ENCODE measurements at regions not wholly inside any gene's neighbourhood (a gene's known extent, or its start where the extent isn't known, plus 50 kb on each side); places are given as distances from the start of the nearest gene placed in this dataset.

DNA sequence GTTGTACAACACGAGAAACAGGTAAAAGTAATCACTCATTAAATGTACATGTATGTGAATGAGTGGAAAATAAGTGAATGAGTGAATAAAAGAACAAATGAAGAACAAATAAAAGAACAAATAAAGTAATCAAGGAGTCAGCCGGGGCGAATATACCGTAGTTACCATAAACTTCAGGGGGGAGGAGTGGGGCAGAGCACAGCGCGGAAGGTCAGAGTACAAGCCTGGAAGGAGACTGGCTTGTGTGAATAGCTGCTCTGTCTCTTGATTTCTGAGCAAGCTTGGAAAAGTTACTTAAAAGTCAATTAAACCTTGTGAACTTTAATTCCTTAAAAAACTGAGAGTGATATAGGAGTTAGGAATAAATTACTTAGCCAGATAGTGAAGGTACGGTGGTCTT lies 466.5 kb upstream of the CNTN4 start:
- Histone ChIP-seq H3K4me3 (no peak overlapping the region), H3K27ac (ENCODE audit: extremely low read depth, low read depth, low read length) (no peak overlapping the region), H3K9me3 (replicated peaks; ENCODE audit: control insufficient read depth, insufficient read depth, low read depth, low read length) (no peaks in the 10 kb centered on the region), H3K4me1 (replicated peaks in 1 of 2; ENCODE audit: control insufficient read depth in 2 of 2, insufficient read depth in 2 of 2, low read length in 2 of 2) (no peaks in the 10 kb centered on the region), H3K4me2 (ENCODE audit: insufficient read depth, low read length) (no peak overlapping the region), H4K20me1 (replicated peaks; ENCODE audit: control insufficient read depth, insufficient read depth, low read length) (no peaks in the 10 kb centered on the region), H3K9ac (ENCODE audit: insufficient read depth in 1 of 2, low read depth in 2 of 2, low read length in 2 of 2) (no peak overlapping the region), H2AFZ (ENCODE audit: low read depth, low read length) (no peak overlapping the region), H3K9me1 (ENCODE audit: control insufficient read depth, insufficient read depth, low read length) (no peaks in the 10 kb centered on the region), H3K27me3 (ENCODE audit: control insufficient read depth in 2 of 2, insufficient read depth in 2 of 2, low read length in 2 of 2) (no peaks in the 10 kb centered on the region), H3K36me3 (ENCODE audit: control insufficient read depth, insufficient read depth, low read length) (no peaks in the 10 kb centered on the region), H3K79me2 (ENCODE audit: control insufficient read depth, insufficient read depth, low read length) (no peaks in the 10 kb centered on the region)
- intact Hi-C loops (cut with micrococcal nuclease) (no loop called here), in situ Hi-C loops (cut with MboI) (no loop called here)
- DNase-seq (ENCODE audit: extremely low read depth in 1 of 4, low spot score in 3 of 4) (no peak), FAIRE-seq (no peak), ATAC-seq (no peak)
- no TSS peak for BruUV-seq (replicated peaks)
- 3% methylated on average over 7 of the region's 7 CpGs for WGBS (ENCODE audit: insufficient coverage, low coverage, missing lambda C conversion rate)
- ChIA-PET POLR2A (no interaction called here), CTCF (ENCODE audit: low intra/inter-chr PET ratio) (no interaction called here)
- TF ChIP-seq SMARCE1 (IDR thresholded peaks at IDR 0.05): no peak
- no peak for TF ChIP-seq HNRNPL (IDR thresholded peaks at IDR 0.05; ENCODE audit: low read depth, low read length)
- TF ChIP-seq, protein P1, sequence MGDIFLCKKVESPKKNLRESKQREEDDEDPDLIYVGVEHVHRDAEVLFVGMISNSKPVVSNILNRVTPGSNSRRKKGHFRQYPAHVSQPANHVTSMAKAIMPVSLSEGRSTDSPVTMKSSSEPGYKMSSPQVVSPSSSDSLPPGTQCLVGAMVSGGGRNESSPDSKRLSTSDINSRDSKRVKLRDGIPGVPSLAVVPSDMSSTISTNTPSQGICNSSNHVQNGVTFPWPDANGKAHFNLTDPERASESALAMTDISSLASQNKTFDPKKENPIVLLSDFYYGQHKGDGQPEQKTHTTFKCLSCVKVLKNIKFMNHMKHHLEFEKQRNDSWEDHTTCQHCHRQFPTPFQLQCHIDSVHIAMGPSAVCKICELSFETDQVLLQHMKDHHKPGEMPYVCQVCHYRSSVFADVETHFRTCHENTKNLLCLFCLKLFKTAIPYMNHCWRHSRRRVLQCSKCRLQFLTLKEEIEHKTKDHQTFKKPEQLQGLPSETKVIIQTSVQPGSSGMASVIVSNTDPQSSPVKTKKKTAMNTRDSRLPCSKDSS (IDR thresholded peaks at IDR 0.05; ENCODE audit: low read depth, partially characterized antibody): no peak
- no peak for TF ChIP-seq SREBF1 (IDR thresholded peaks at IDR 0.05; ENCODE audit: borderline replicate concordance, low read depth, low read length)
- TF ChIP-seq, protein P2, sequence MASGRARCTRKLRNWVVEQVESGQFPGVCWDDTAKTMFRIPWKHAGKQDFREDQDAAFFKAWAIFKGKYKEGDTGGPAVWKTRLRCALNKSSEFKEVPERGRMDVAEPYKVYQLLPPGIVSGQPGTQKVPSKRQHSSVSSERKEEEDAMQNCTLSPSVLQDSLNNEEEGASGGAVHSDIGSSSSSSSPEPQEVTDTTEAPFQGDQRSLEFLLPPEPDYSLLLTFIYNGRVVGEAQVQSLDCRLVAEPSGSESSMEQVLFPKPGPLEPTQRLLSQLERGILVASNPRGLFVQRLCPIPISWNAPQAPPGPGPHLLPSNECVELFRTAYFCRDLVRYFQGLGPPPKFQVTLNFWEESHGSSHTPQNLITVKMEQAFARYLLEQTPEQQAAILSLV (tag; IDR thresholded peaks at IDR 0.05): no peak
- no peak for TF ChIP-seq TBL1XR1 (IDR thresholded peaks at IDR 0.05; ENCODE audit: low read length in 2 of 2)
- no peak for TF ChIP-seq ZNF551 (CRISPR knock-in tag; IDR thresholded peaks at IDR 0.05)
- TF ChIP-seq GATAD2B (IDR thresholded peaks at IDR 0.05; ENCODE audit: borderline replicate concordance): no peak
- TF ChIP-seq HOXB6 (CRISPR knock-in tag; IDR thresholded peaks at IDR 0.05; ENCODE audit: borderline replicate concordance): no peak
- no peak for TF ChIP-seq ZFP1 (CRISPR knock-in tag; IDR thresholded peaks at IDR 0.05)
- TF ChIP-seq ZNF584 (CRISPR knock-in tag; IDR thresholded peaks at IDR 0.05; ENCODE audit: low read depth): no peak
- no peak for TF ChIP-seq SRSF3 (IDR thresholded peaks at IDR 0.05; ENCODE audit: insufficient read depth, low read length)
- no peak for TF ChIP-seq NFE2 (IDR thresholded peaks at IDR 0.05; ENCODE audit: low read depth)
- TF ChIP-seq EP400 (IDR thresholded peaks at IDR 0.05): no peak
- TF ChIP-seq, protein P3, sequence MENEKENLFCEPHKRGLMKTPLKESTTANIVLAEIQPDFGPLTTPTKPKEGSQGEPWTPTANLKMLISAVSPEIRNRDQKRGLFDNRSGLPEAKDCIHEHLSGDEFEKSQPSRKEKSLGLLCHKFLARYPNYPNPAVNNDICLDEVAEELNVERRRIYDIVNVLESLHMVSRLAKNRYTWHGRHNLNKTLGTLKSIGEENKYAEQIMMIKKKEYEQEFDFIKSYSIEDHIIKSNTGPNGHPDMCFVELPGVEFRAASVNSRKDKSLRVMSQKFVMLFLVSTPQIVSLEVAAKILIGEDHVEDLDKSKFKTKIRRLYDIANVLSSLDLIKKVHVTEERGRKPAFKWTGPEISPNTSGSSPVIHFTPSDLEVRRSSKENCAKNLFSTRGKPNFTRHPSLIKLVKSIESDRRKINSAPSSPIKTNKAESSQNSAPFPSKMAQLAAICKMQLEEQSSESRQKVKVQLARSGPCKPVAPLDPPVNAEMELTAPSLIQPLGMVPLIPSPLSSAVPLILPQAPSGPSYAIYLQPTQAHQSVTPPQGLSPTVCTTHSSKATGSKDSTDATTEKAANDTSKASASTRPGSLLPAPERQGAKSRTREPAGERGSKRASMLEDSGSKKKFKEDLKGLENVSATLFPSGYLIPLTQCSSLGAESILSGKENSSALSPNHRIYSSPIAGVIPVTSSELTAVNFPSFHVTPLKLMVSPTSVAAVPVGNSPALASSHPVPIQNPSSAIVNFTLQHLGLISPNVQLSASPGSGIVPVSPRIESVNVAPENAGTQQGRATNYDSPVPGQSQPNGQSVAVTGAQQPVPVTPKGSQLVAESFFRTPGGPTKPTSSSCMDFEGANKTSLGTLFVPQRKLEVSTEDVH (IDR thresholded peaks at IDR 0.05; ENCODE audit: low read depth, partially characterized antibody): no peak
- TF ChIP-seq RAD21 (CRISPR knock-in tag; conservative IDR thresholded peaks at IDR 0.05 in 1 of 2, IDR thresholded peaks at IDR 0.05 in 1 of 2): no peak
- TF ChIP-seq MAFG (tag; conservative IDR thresholded peaks at IDR 0.05): no peak
- no peak for TF ChIP-seq SIX5 (IDR thresholded peaks at IDR 0.05; ENCODE audit: borderline replicate concordance in 1 of 2, insufficient read depth in 1 of 2, low read depth in 1 of 2, low read length in 2 of 2)
